ENCODE measurements at regions not wholly inside any gene's neighbourhood (a gene's known extent, or its start where the extent isn't known, plus 50 kb on each side); places are given as distances from the start of the nearest gene placed in this dataset.

GRCh38 chr13:40243982-40244381, 422.5 kb downstream of the FOXO1 start:
- no peak for DNase-seq
- no peaks in the 10 kb centered on the region for H3K27me3 ChIP-seq
- H3K36me3 ChIP-seq = no peaks in the 10 kb centered on the region
- H3K9me3 ChIP-seq = no peaks in the 10 kb centered on the region
- no peak overlapping the region for H3K27ac ChIP-seq
- TF ChIP-seq POLR2A (IDR thresholded peaks at IDR 0.05) (no peak), CTCF (IDR thresholded peaks at IDR 0.05) (no peak)
- no peak overlapping the region for H3K4me3 ChIP-seq
- H3K4me1 ChIP-seq = no peaks in the 10 kb centered on the region

GRCh38 chr13:40245567-40245966, 420.9 kb downstream of the FOXO1 start:
- Histone ChIP-seq H3K27me3 (no peaks in the 10 kb centered on the region), H3K4me3 (no peak overlapping the region), H3K4me1 (no peaks in the 10 kb centered on the region), H3K27ac (no peak overlapping the region), H3K36me3 (no peaks in the 10 kb centered on the region), H3K9me3 (no peaks in the 10 kb centered on the region)
- TF ChIP-seq CTCF (IDR thresholded peaks at IDR 0.05) (no peak), POLR2A (IDR thresholded peaks at IDR 0.05) (no peak)
- DNase-seq = no peak

- no peaks in the 10 kb centered on the region for H3K27me3 ChIP-seq
- no peak overlapping the region for H3K27ac ChIP-seq
- TF ChIP-seq CTCF (IDR thresholded peaks at IDR 0.05) (no peak), POLR2A (IDR thresholded peaks at IDR 0.05) (no peak)
- H3K9me3 ChIP-seq = no peaks in the 10 kb centered on the region
- no peaks in the 10 kb centered on the region for H3K4me1 ChIP-seq
- no peak overlapping the region for H3K4me3 ChIP-seq
- H3K36me3 ChIP-seq = no peaks in the 10 kb centered on the region
- no peak for DNase-seq
Measured at GRCh38 chr13:40247845-40248244, 418.6 kb downstream of the FOXO1 start.

GRCh38 chr13:40251343-40252032, 415.0 kb downstream of the FOXO1 start:
- no peak for DNase-seq
- TF ChIP-seq CTCF (IDR thresholded peaks at IDR 0.05) (peak in 1 of 6 experiments; percentile 5), POLR2A (IDR thresholded peaks at IDR 0.05) (no peak)
- Histone ChIP-seq H3K9me3 (no peaks in the 10 kb centered on the region), H3K4me3 (no peak overlapping the region), H3K36me3 (no peaks in the 10 kb centered on the region), H3K27ac (no peak overlapping the region), H3K4me1 (no peaks in the 10 kb centered on the region), H3K27me3 (no peaks in the 10 kb centered on the region)

- no peaks in the 10 kb centered on the region for H3K36me3 ChIP-seq
- TF ChIP-seq CTCF (IDR thresholded peaks at IDR 0.05) (no peak), POLR2A (IDR thresholded peaks at IDR 0.05) (no peak)
- no peak for DNase-seq
- H3K27me3 ChIP-seq = no peaks in the 10 kb centered on the region
- H3K27ac ChIP-seq = no peak overlapping the region
- H3K9me3 ChIP-seq = no peaks in the 10 kb centered on the region
- no peaks in the 10 kb centered on the region for H3K4me1 ChIP-seq
- no peak overlapping the region for H3K4me3 ChIP-seq
Measured at GRCh38 chr13:40252241-40252640, 414.2 kb downstream of the FOXO1 start.

- DNase-seq = no peak
- Histone ChIP-seq H3K27ac (no peak overlapping the region), H3K27me3 (no peaks in the 10 kb centered on the region), H3K4me3 (no peak overlapping the region), H3K4me1 (no peaks in the 10 kb centered on the region), H3K9me3 (no peaks in the 10 kb centered on the region), H3K36me3 (no peaks in the 10 kb centered on the region)
- no peak for TF ChIP-seq CTCF (IDR thresholded peaks at IDR 0.05)
Measured at GRCh38 chr13:40252676-40253075, 413.8 kb downstream of the FOXO1 start.

All from Peyer's patch (tissue), 4 donors.